GM19099 (cell line): ENCODE measurements at regions not wholly inside any gene's neighbourhood (a gene's known extent, or its start where the extent isn't known, plus 50 kb on each side); places are given as distances from the start of the nearest gene placed in this dataset.

Experiments used
- POLR2A ChIP-seq: IDR thresholded peaks from 3 replicates; pipeline ENCODE4 v1.6.1; 2011; ENCODE audit warnings: low read depth; ENCODE audit not compliant: insufficient read length; ENCODE audit errors: extremely low read depth

DNA sequence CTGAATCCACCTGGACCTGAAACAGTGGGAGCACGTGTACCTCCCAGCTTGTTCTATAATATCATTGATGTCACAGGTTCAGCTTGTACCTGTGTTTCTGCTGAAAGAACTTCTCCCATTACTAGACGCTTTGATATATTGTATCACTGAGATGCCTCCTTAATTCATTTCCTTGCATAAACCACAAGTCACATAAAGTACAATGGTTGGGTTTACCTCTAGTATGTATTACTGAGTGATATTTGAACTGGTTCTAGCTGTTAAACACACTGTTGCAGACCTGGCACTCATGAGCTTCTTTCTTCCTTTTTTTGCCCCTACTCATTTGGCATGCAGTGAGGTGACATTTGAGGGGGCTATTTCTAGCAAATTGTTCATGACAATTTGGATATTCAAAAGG lies 106.6 kb upstream of the KLF14 start:
- TF ChIP-seq POLR2A, result no peak

- TF ChIP-seq POLR2A, result no peak
Observed at GRCh38 chr7:130841416-130841815, 107.4 kb upstream of the KLF14 start.

DNA sequence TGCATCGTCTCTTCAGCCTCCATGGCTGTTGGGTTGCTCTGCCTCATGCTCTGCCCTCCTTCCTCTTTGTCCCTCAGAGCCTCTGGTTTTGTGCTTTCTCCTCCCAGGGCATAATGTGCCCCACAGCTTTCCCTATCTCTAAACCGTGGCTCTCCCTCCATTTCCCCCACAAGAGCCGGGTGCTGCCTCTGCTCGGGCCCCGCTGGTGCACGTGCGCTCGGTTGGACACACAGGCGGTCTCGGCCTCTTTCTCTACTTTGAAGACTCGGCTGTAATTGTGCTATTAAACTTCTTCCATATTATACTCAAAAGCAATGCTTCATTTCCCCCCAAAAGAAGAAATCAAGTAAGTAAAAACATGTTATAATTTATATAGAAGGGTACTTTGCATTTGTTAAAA lies 109.7 kb upstream of the KLF14 start:
- no peak for TF ChIP-seq POLR2A

GRCh38 chr7:130844811-130845580 lies 111.0 kb upstream of the KLF14 start:
- no peak for TF ChIP-seq POLR2A

DNA sequence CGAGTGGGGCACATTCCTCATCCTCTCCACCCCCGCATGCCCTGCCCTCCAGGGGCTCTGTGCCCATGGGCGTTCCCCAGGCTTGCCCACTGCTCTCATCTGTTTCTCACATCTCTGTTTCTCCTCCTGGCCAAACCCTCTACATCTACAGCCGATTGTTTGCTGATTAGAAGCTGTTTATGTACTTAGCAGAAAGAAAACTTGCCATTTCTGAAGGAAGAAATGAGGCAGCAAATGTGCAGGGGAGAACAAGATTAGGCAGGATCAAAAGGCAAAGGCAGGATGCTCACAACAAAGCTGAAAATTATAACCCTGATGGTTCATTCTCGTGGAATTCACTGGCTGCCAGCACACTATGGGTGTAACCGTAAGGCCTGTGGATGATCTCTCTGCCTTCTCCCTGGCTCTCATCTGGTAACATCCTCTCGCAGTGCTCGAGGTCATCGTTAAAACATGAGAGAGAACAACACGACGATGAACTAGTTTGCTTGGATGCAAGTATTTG lies 111.6 kb upstream of the KLF14 start:
- no peak for TF ChIP-seq POLR2A

DNA sequence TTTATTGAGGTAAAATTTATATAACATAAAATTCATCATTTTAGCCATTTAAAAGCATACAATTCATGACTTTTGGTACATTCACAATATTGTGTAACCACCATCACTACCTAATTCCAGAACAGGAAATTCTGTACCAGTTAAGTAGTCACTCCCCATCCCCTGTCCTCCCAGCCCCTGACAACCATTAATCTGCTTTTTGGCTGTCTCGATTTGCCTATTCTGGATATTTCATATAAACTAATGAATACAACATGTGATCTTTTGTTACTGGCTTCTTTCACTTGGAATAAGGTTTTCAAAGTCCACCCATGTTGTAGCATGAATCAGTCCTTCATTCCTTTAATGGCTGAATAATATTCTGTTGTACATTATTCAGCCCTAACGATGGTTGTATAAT lies 115.6 kb upstream of the KLF14 start:
- no peak for TF ChIP-seq POLR2A

- no peak for TF ChIP-seq POLR2A
Observed at GRCh38 chr7:130850956-130851355, 116.9 kb upstream of the KLF14 start.

DNA sequence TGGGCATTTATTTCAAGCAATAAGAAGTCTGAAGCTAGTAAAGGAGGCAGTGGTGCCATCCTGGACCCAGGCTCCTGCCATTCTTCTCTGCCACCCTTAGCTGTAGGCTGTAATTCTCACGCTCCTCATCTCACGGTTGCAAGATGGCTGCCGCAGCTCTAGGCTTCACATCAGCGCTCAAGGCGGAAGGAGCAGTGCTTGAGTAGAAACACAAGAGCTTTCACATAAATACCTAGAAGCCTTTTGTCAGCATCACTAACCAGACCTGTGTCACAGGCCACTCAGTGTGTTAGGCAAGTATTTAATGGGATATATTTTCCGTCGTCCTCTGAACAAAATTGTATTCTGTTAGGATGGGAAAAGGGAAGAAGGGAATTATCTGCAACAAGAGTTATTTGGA lies 118.9 kb upstream of the KLF14 start:
- TF ChIP-seq POLR2A, result no peak

DNA sequence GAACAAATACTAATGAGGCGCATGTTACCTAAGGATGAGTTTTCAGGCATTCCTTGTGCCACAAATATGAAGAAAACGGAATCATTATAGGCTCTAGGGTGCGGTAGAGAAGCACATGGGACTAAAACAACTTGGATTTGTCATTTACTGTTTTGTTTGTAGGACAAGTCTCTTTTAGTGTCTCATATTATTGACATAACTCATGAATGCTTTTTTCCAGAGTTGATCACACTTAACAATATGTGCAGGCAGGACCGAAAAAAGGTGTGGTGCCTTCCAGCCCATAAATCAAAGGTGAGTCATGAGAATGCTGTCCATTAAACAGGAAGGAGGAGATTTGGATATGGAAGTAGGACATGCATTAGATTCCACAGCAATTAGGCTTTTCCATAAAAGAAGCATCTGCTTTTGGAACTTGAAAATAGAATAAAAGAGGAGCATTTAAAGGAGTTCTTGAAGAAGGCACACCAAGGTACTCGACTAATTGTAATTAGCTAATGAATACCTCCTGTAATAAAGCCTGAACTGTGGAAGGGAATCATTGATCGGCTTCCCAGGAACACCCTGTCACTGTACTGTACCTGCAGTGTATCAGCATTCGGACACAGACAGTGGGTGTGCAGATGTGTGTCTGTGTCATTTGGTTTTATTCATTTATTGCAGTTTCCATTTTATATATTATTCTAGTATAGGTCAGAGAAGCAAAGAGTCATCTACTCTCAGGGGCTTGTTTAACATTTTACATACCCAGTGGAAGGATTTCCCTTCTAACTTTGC lies 119.7 kb upstream of the KLF14 start:
- no peak for TF ChIP-seq POLR2A

DNA sequence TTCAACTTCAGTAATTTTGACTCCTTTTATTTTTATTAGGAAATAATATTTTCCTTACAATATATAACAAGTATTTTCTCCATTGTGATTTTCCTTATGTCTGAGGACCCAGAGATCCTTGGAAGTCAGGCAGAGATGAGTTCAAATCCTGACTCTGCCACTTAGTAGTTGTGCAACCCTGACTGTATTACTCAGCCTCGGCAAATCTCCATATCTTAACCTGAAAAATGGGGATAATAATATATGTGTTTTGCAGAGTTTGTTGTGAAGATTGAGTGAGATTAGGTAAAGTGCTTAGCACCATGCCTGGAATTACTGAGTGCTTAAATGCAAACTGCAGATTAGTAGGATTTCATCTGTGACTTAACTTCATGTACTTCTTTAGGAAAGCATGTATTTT lies 120.5 kb upstream of the KLF14 start:
- TF ChIP-seq POLR2A, result no peak

- no peak for TF ChIP-seq POLR2A
Observed at GRCh38 chr7:130856866-130857265, 122.9 kb upstream of the KLF14 start.

DNA sequence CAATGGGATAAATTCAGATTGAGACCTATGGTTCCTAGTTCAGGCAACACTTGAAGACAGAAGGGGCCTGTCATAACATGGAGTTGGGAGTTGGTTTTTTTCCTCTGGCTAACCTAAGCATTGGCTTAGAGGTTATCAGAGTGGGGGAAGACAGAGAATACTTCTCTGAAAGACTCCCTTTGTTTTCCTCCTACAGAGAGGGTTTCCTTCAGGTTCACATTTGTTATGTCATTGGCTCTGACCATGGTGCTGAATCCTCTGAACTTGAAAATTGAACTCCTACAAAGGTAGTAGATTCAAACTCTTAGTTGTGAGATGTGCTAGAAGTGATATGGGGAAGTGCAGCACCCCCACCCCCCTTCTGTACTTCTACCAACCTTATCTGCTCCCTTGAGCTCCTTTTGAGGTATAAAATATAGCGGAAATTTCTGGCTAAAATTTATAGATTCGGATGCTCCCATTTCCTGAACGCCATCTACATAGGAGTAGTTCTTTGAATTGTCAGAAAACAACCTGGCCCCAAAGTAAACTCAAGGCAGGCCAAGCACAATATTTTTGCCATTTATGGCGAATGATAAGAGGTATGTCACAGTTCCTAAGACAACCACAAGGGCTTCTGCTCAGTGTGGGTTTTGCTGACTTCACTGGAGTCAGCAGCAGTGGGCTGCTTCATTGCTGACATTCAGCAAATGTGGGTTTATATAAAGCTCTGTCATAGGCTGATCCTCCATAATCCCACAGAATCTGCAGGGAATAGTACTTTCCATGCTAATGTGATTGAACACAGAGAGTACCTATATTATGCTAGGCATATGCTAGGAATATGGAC lies 131.6 kb upstream of the KLF14 start:
- no peak for TF ChIP-seq POLR2A

GRCh38 chr7:130867039-130867438 lies 133.0 kb upstream of the KLF14 start:
- no peak for TF ChIP-seq POLR2A

GRCh38 chr7:130867581-130868136 lies 133.7 kb upstream of the KLF14 start:
- no peak for TF ChIP-seq POLR2A

GRCh38 chr7:130868139-130868538 lies 134.1 kb upstream of the KLF14 start:
- TF ChIP-seq POLR2A, result no peak
